ENCODE measurements at regions not wholly inside any gene's neighbourhood (a gene's known extent, or its start where the extent isn't known, plus 50 kb on each side); places are given as distances from the start of the nearest gene placed in this dataset.

- DNase-seq: no peak
- Histone ChIP-seq H3K4me3 (no peak overlapping the region), H3K79me2 (ENCODE audit: low read depth) (no peaks in the 10 kb centered on the region), H3K9me3 (ENCODE audit: insufficient read depth, low read depth) (no peaks in the 10 kb centered on the region), H3K27ac (no peak overlapping the region), H3F3A (ENCODE audit: insufficient read depth, low read depth) (no peaks in the 10 kb centered on the region), H4K20me1 (ENCODE audit: insufficient read depth) (no peaks in the 10 kb centered on the region), H3K4me2 (no peak overlapping the region), H3K36me3 (ENCODE audit: low read depth) (no peaks in the 10 kb centered on the region), H3K27me3 (ENCODE audit: insufficient read depth, low read depth) (no peaks in the 10 kb centered on the region), H2AFZ (no peak overlapping the region), H3K9me2 (ENCODE audit: insufficient read depth) (no peaks in the 10 kb centered on the region), H3K4me1 (replicated peaks; ENCODE audit: insufficient read depth) (no peaks in the 10 kb centered on the region)
- POLR2A ChIA-PET (ENCODE audit: unreplicated experiment): no interaction called here
- CTCF ChIA-PET: no interaction called here
- TF ChIP-seq EZH2 (IDR thresholded peaks at IDR 0.05; ENCODE audit: low read depth): no peak
- no peak for TF ChIP-seq CTCF (conservative IDR thresholded peaks at IDR 0.05)
- no TSS peak for BruUV-seq (replicated peaks)
- intact Hi-C loops (cut with micrococcal nuclease; ENCODE audit: unreplicated experiment): no loop called here
These were observed 527.2 kb downstream of the KCTD16 start for GRCh38 chr5:144697847-144698262.

DNA sequence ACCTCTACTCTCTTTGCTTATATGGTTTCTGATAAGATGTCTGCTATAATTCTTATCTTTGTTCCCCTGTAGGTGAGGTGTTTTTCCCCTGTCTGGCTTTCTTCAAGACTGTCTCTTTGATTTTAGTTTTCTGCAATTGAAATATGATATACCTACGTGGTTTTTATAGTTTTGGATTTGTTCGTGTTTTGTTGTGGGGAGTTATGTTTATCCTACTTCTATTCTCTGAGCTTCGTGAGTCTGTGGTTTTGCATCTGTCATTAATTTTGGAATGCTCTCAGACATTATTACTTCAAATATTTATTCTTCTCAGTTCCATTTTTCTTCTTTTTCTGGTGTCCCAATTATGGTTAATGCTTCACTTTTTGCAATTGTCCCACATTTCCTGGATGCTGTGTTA is 521.3 kb downstream of the KCTD16 start:
- H3K27ac ChIP-seq: no peak overlapping the region
- ChIA-PET CTCF (no interaction called here), POLR2A (ENCODE audit: unreplicated experiment) (no interaction called here)
- H3K9me2 ChIP-seq (ENCODE audit: insufficient read depth): no peaks in the 10 kb centered on the region
- H3K79me2 ChIP-seq (ENCODE audit: low read depth): no peaks in the 10 kb centered on the region
- no peaks in the 10 kb centered on the region for H3K36me3 ChIP-seq (ENCODE audit: low read depth)
- H3K9me3 ChIP-seq (ENCODE audit: insufficient read depth, low read depth): no peaks in the 10 kb centered on the region
- BruUV-seq (replicated peaks): no TSS peak
- no peak overlapping the region for H3K4me2 ChIP-seq
- H3K27me3 ChIP-seq (ENCODE audit: insufficient read depth, low read depth): no peaks in the 10 kb centered on the region
- no peak overlapping the region for H2AFZ ChIP-seq
- H3K4me3 ChIP-seq: no peak overlapping the region
- intact Hi-C loops (cut with micrococcal nuclease; ENCODE audit: unreplicated experiment): no loop called here
- TF ChIP-seq EZH2 (IDR thresholded peaks at IDR 0.05; ENCODE audit: low read depth) (no peak), CTCF (conservative IDR thresholded peaks at IDR 0.05) (no peak)
- DNase-seq: no peak
- H3F3A ChIP-seq (ENCODE audit: insufficient read depth, low read depth): no peaks in the 10 kb centered on the region
- no peaks in the 10 kb centered on the region for H4K20me1 ChIP-seq (ENCODE audit: insufficient read depth)
- no peaks in the 10 kb centered on the region for H3K4me1 ChIP-seq (replicated peaks; ENCODE audit: insufficient read depth)

DNA sequence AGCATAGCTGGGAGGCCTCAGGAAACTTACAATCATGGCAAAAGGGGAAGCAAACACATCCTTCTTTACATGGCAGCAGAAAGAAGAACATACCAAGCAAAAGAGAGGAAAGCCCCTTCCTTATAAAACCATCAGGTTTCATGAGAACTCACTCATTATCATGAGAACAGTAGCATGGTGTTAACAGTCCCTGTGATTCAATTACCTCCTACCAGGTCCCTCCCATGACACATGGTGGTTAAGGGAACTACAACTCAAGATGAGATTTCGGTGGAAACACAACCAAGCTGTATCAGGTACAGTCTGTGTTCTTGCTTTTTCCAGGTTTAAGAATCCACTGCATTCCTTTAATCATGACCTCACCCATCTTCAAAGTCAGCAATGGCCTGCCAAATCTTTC is 514.2 kb downstream of the KCTD16 start:
- POLR2A ChIA-PET (ENCODE audit: unreplicated experiment): no interaction called here
- H3K4me3 ChIP-seq: no peak overlapping the region
- no peaks in the 10 kb centered on the region for H4K20me1 ChIP-seq (ENCODE audit: insufficient read depth)
- H3F3A ChIP-seq (ENCODE audit: insufficient read depth, low read depth): no peaks in the 10 kb centered on the region
- intact Hi-C loops (cut with micrococcal nuclease; ENCODE audit: unreplicated experiment): no loop called here
- no peak overlapping the region for H2AFZ ChIP-seq
- DNase-seq: no peak
- BruUV-seq (replicated peaks): no TSS peak
- no peaks in the 10 kb centered on the region for H3K27me3 ChIP-seq (ENCODE audit: insufficient read depth, low read depth)
- no peaks in the 10 kb centered on the region for H3K4me1 ChIP-seq (replicated peaks; ENCODE audit: insufficient read depth)
- CTCF ChIA-PET: no interaction called here
- H3K79me2 ChIP-seq (ENCODE audit: low read depth): no peaks in the 10 kb centered on the region
- no peak overlapping the region for H3K27ac ChIP-seq
- H3K9me2 ChIP-seq (ENCODE audit: insufficient read depth): no peaks in the 10 kb centered on the region
- TF ChIP-seq EZH2 (IDR thresholded peaks at IDR 0.05; ENCODE audit: low read depth) (no peak), CTCF (conservative IDR thresholded peaks at IDR 0.05) (no peak)
- H3K9me3 ChIP-seq (ENCODE audit: insufficient read depth, low read depth): no peaks in the 10 kb centered on the region
- no peak overlapping the region for H3K4me2 ChIP-seq
- no peaks in the 10 kb centered on the region for H3K36me3 ChIP-seq (ENCODE audit: low read depth)
